ENCODE measurements at regions not wholly inside any gene's neighbourhood (a gene's known extent, or its start where the extent isn't known, plus 50 kb on each side); places are given as distances from the start of the nearest gene placed in this dataset.

- TF ChIP-seq CEBPB (IDR thresholded peaks at IDR 0.05; ENCODE audit: low read depth, low read length) (peak; percentile 61; the same call in 1 of the 2 replicates), RAD21 (IDR thresholded peaks at IDR 0.05 in 1 of 2, conservative IDR thresholded peaks at IDR 0.05 in 1 of 2; ENCODE audit: low read depth in 2 of 2, low read length in 2 of 2) (peak; percentile 100), HDAC6 (IDR thresholded peaks at IDR 0.05; ENCODE audit: low read depth, low read length) (no peak), KDM1A (IDR thresholded peaks at IDR 0.05; ENCODE audit: borderline replicate concordance, low read length) (no peak), SUZ12 (IDR thresholded peaks at IDR 0.05; ENCODE audit: low read length) (no peak), SIX5 (IDR thresholded peaks at IDR 0.05; ENCODE audit: low read depth, low read length) (no peak), TCF12 (IDR thresholded peaks at IDR 0.05; ENCODE audit: low read depth, low read length) (no peak), RBBP5 (IDR thresholded peaks at IDR 0.05; ENCODE audit: borderline replicate concordance, low read depth, low read length) (no peak), SP1 (IDR thresholded peaks at IDR 0.05; ENCODE audit: low read depth, low read length) (no peak), EP300 (IDR thresholded peaks at IDR 0.05; ENCODE audit: borderline replicate concordance in 1 of 2, low read depth in 2 of 2, low read length in 2 of 2) (no peak)
Observed at GRCh38 chr9:27726244-27727081, 153.2 kb upstream of the C9orf72 start (continued).
